H1 (cell line): ENCODE measurements at regions not wholly inside any gene's neighbourhood (a gene's known extent, or its start where the extent isn't known, plus 50 kb on each side); places are given as distances from the start of the nearest gene placed in this dataset.

ENCODE experiments used
- HDAC2 ChIP-seq, 2 experiments: fragments of 300-600 bp in 1 of 2; sonication (generic) in 1 of 2; IDR thresholded peaks; 2 replicates each; pipeline ENCODE4 v1.6.1; 2011 to 2012; ENCODE audit warnings: low read depth in 2 of 2, low read length in 2 of 2, mild to moderate bottlenecking in 2 of 2, moderate library complexity in 2 of 2, borderline replicate concordance in 1 of 2, inconsistent platforms in 1 of 2
- MAFK ChIP-seq: IDR thresholded peaks from 2 replicates; pipeline ENCODE4 v1.6.1; 2012; ENCODE audit warnings: low read depth, mild to moderate bottlenecking, improper control_type of control experiment, low read length
- SIRT6 ChIP-seq: IDR thresholded peaks from one replicate; pipeline ENCODE4 v1.7.1; 2012; ENCODE audit warnings: low read length, inconsistent platforms
- SP1 ChIP-seq: IDR thresholded peaks from 2 replicates; pipeline ENCODE4 v1.6.1; 2011; ENCODE audit warnings: low read depth, low read length
- SUZ12 ChIP-seq: fragments of 200-600 bp; sonication (generic); IDR thresholded peaks from 2 replicates; pipeline ENCODE4 v1.6.1; 2012; ENCODE audit warnings: mild to moderate bottlenecking, inconsistent platforms, low read length, moderate library complexity, mixed read lengths
- TF ChIP-seq, protein P1 (sequence below): IDR thresholded peaks from 2 replicates; pipeline ENCODE4 v1.6.1; 2012; ENCODE audit warnings: low read length, inconsistent platforms

DNA sequence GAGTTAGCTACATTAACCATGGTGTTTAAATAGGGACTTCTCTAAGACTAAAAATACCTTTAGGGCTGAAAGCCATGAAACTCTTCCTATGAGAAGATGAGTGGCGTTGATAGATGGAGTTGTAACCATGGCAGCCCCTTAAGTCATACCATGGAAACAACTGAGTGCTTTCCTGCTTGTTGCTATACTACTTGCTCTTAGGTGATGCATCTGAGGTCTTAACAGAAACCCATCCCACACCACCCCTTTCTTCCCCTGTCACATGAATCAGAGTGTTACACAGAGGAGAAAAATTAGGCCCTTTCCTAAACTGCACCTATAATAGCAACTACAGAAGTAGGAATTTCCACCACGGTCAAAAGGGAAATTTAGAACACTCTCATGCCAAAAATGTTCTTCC lies 64.3 kb upstream of the ZC3H12C start (continued):
- TF ChIP-seq, protein P1, sequence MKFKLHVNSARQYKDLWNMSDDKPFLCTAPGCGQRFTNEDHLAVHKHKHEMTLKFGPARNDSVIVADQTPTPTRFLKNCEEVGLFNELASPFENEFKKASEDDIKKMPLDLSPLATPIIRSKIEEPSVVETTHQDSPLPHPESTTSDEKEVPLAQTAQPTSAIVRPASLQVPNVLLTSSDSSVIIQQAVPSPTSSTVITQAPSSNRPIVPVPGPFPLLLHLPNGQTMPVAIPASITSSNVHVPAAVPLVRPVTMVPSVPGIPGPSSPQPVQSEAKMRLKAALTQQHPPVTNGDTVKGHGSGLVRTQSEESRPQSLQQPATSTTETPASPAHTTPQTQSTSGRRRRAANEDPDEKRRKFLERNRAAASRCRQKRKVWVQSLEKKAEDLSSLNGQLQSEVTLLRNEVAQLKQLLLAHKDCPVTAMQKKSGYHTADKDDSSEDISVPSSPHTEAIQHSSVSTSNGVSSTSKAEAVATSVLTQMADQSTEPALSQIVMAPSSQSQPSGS: no peak
- TF ChIP-seq SUZ12: no peak
- TF ChIP-seq SP1: no peak
- TF ChIP-seq MAFK: no peak
- no peak for TF ChIP-seq SIRT6
- no peak for TF ChIP-seq HDAC2 (IDR thresholded peaks at IDR 0.05; ENCODE audit: borderline replicate concordance in 1 of 2, low read depth in 2 of 2, low read length in 2 of 2)
